Neutrophil (primary cell): ENCODE measurements at regions not wholly inside any gene's neighbourhood (a gene's known extent, or its start where the extent isn't known, plus 50 kb on each side); places are given as distances from the start of the nearest gene placed in this dataset.

ENCODE experiments used
- H3K27ac ChIP-seq: fragments of 200-600 bp; sonication (generic); 2 replicates; pipeline ENCODE4 v1.5.1; 2016; ENCODE audit warnings: mild to moderate bottlenecking, moderate library complexity
- H3K27me3 ChIP-seq: fragments of 200-600 bp; sonication (generic); 2 replicates; pipeline ENCODE4 v1.6.0; 2016; ENCODE audit warnings: mild to moderate bottlenecking
- H3K36me3 ChIP-seq: fragments of 200-600 bp; sonication (generic); 2 replicates; pipeline ENCODE4 v1.5.1; 2017
- H3K4me1 ChIP-seq, 2 experiments: fragments of 200-600 bp in 1 of 2; sonication (generic) in 1 of 2; 1 replicate in 1 of 2; 2 replicates in 1 of 2; pipeline versions ENCODE4 v1.5.1 to v1.6.1; 2013 to 2016; ENCODE audit warnings: low read depth in 1 of 2, low read length in 1 of 2, mild to moderate bottlenecking in 1 of 2, moderate library complexity in 1 of 2; ENCODE audit not compliant: control insufficient read depth in 1 of 2, insufficient read depth in 1 of 2
- H3K4me3 ChIP-seq, 2 experiments: fragments of 200-600 bp in 1 of 2; sonication (generic) in 1 of 2; 1 replicate in 1 of 2; 2 replicates in 1 of 2; pipeline ENCODE4 v1.5.1; 2013 to 2016; ENCODE audit warnings: low read depth in 1 of 2, low read length in 1 of 2, mild to moderate bottlenecking in 1 of 2, moderate library complexity in 1 of 2
- H3K9me3 ChIP-seq: fragments of 200-600 bp; sonication (generic); 2 replicates; pipeline ENCODE4 v1.5.1; 2016
- CTCF ChIP-seq: fragments of 200-600 bp; sonication (generic); IDR thresholded peaks from 2 replicates; pipeline ENCODE4 v1.5.1; 2016; ENCODE audit warnings: antibody characterized with exemption

GRCh38 chr11:123255909-123256308 is 60.9 kb upstream of the CLMP start:
- Histone ChIP-seq H3K36me3 (no peaks in the 10 kb centered on the region), H3K4me1 (no peaks in the 10 kb centered on the region), H3K4me3 (no peak overlapping the region), H3K9me3 (no peaks in the 10 kb centered on the region), H3K27ac (no peak overlapping the region), H3K27me3 (peaks cover 14% of the 10 kb centered on the region)
- no peak for TF ChIP-seq CTCF

- no peaks in the 10 kb centered on the region for H3K36me3 ChIP-seq
- no peak overlapping the region for H3K4me3 ChIP-seq
- no peak for TF ChIP-seq CTCF
These were observed 59.3 kb upstream of the CLMP start for GRCh38 chr11:123254357-123254756.

GRCh38 chr11:123253911-123254310 is 58.9 kb upstream of the CLMP start:
- Histone ChIP-seq H3K9me3 (no peaks in the 10 kb centered on the region), H3K4me3 (no peak overlapping the region), H3K4me1 (no peaks in the 10 kb centered on the region), H3K36me3 (no peaks in the 10 kb centered on the region), H3K27me3 (peaks cover 20% of the 10 kb centered on the region), H3K27ac (no peak overlapping the region)
- TF ChIP-seq CTCF, result no peak

More at GRCh38 chr11:123254357-123254756, 59.3 kb upstream of the CLMP start:
- Histone ChIP-seq H3K4me1 (no peaks in the 10 kb centered on the region), H3K27ac (no peak overlapping the region), H3K27me3 (peaks cover 20% of the 10 kb centered on the region), H3K9me3 (no peaks in the 10 kb centered on the region)

- Histone ChIP-seq H3K27me3 (peaks cover 20% of the 10 kb centered on the region), H3K4me1 (no peaks in the 10 kb centered on the region), H3K27ac (no peak overlapping the region), H3K9me3 (no peaks in the 10 kb centered on the region), H3K4me3 (no peak overlapping the region), H3K36me3 (no peaks in the 10 kb centered on the region)
- TF ChIP-seq CTCF, result no peak
These were observed 58.2 kb upstream of the CLMP start for GRCh38 chr11:123253223-123253622.

- no peak for TF ChIP-seq CTCF
- no peaks in the 10 kb centered on the region for H3K9me3 ChIP-seq
- H3K36me3 ChIP-seq, result no peaks in the 10 kb centered on the region
- H3K27ac ChIP-seq, result no peak overlapping the region
- no peak overlapping the region for H3K4me3 ChIP-seq
- H3K4me1 ChIP-seq, result no peaks in the 10 kb centered on the region
- H3K27me3 ChIP-seq, result peaks cover 20% of the 10 kb centered on the region
These were observed 56.8 kb upstream of the CLMP start for GRCh38 chr11:123251657-123252344.
